Mammary epithelial cell (primary cell): ENCODE measurements at regions not wholly inside any gene's neighbourhood (a gene's known extent, or its start where the extent isn't known, plus 50 kb on each side); places are given as distances from the start of the nearest gene placed in this dataset.
"Not testable (repeated sequence)": the region's sequence is repeated elsewhere in the genome, so short reads cannot be mapped to it uniquely, and the experiment has no call there.

Experiments
- EZH2 ChIP-seq: IDR thresholded peaks from 2 replicates; pipeline ENCODE4 v1.6.1; 2012; ENCODE audit warnings: low read length, inconsistent platforms, borderline replicate concordance
- TF ChIP-seq, protein P1 (sequence below), 2 donors: IDR thresholded peaks in 1 of 2; conservative IDR thresholded peaks in 1 of 2; 2 replicates each; pipeline ENCODE4 v1.5.1; 2011 to 2012; ENCODE audit warnings: inconsistent platforms in 2 of 2, low read length in 2 of 2, mild to moderate bottlenecking in 2 of 2, control low read depth in 1 of 2, low read depth in 1 of 2; ENCODE audit not compliant: insufficient read depth in 1 of 2; ENCODE audit errors: extremely low read depth in 1 of 2

- TF ChIP-seq, protein P1, sequence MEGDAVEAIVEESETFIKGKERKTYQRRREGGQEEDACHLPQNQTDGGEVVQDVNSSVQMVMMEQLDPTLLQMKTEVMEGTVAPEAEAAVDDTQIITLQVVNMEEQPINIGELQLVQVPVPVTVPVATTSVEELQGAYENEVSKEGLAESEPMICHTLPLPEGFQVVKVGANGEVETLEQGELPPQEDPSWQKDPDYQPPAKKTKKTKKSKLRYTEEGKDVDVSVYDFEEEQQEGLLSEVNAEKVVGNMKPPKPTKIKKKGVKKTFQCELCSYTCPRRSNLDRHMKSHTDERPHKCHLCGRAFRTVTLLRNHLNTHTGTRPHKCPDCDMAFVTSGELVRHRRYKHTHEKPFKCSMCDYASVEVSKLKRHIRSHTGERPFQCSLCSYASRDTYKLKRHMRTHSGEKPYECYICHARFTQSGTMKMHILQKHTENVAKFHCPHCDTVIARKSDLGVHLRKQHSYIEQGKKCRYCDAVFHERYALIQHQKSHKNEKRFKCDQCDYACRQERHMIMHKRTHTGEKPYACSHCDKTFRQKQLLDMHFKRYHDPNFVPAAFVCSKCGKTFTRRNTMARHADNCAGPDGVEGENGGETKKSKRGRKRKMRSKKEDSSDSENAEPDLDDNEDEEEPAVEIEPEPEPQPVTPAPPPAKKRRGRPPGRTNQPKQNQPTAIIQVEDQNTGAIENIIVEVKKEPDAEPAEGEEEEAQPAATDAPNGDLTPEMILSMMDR (conservative IDR thresholded peaks at IDR 0.05 in 1 of 2, IDR thresholded peaks at IDR 0.05 in 1 of 2; ENCODE audit: extremely low read depth in 1 of 2, insufficient read depth in 1 of 2, low read depth in 1 of 2, low read length in 2 of 2), result not testable (repeated sequence)
- TF ChIP-seq EZH2, result not testable (repeated sequence)
Measured at GRCh38 chr2:51263101-51263500, 231.2 kb upstream of the NRXN1 start.
